ENCODE measurements at regions not wholly inside any gene's neighbourhood (a gene's known extent, or its start where the extent isn't known, plus 50 kb on each side); places are given as distances from the start of the nearest gene placed in this dataset.

- no peak for DNase-seq (ENCODE audit: low spot score)
- no peak for TF ChIP-seq CTCF (IDR thresholded peaks at IDR 0.05; ENCODE audit: extremely low read depth, missing control alignments)
Measured at GRCh38 chr6:159594750-159595117, 98.3 kb downstream of the SOD2 start.

GRCh38 chr6:159594106-159594749 lies 98.8 kb downstream of the SOD2 start:
- DNase-seq (ENCODE audit: low spot score) = no peak
- TF ChIP-seq CTCF (IDR thresholded peaks at IDR 0.05; ENCODE audit: extremely low read depth, missing control alignments) = no peak

- no peak for DNase-seq (ENCODE audit: low spot score)
- no peak for TF ChIP-seq CTCF (IDR thresholded peaks at IDR 0.05; ENCODE audit: extremely low read depth, missing control alignments)
Measured at GRCh38 chr6:159590835-159591234, 102.2 kb downstream of the SOD2 start.

GRCh38 chr6:159586684-159587083 lies 106.4 kb downstream of the SOD2 start:
- no peak for DNase-seq (ENCODE audit: low spot score)
- TF ChIP-seq CTCF (IDR thresholded peaks at IDR 0.05; ENCODE audit: extremely low read depth, missing control alignments) = no peak

- DNase-seq (ENCODE audit: low spot score) = no peak
- TF ChIP-seq CTCF (IDR thresholded peaks at IDR 0.05; ENCODE audit: extremely low read depth, missing control alignments) = no peak
Measured at GRCh38 chr6:159582736-159583135, 110.3 kb downstream of the SOD2 start.

GRCh38 chr6:159578629-159579028 lies 114.4 kb downstream of the SOD2 start:
- DNase-seq (ENCODE audit: low spot score) = no peak
- no peak for TF ChIP-seq CTCF (IDR thresholded peaks at IDR 0.05; ENCODE audit: extremely low read depth, missing control alignments)

- DNase-seq (ENCODE audit: low spot score) = no peak
- TF ChIP-seq CTCF (IDR thresholded peaks at IDR 0.05; ENCODE audit: extremely low read depth, missing control alignments) = no peak
Measured at GRCh38 chr6:159577564-159577963, 115.5 kb downstream of the SOD2 start.
